H9 (cell line): ENCODE measurements at regions not wholly inside any gene's neighbourhood (a gene's known extent, or its start where the extent isn't known, plus 50 kb on each side); places are given as distances from the start of the nearest gene placed in this dataset.

Source experiments
- DNase-seq: peaks from one replicate; pipeline ENCODE4 v3.0.0-alpha.2; 2017
- H2AFZ ChIP-seq: one replicate; pipeline ENCODE4 v1.6.1; 2013; ENCODE audit warnings: mild to moderate bottlenecking, low read length, control low read depth, moderate library complexity
- H2AK5ac ChIP-seq: 2 replicates; pipeline ENCODE4 v1.6.1; 2013; ENCODE audit warnings: low read length, control low read depth, mixed read lengths; ENCODE audit not compliant: insufficient read length
- H2BK120ac ChIP-seq: one replicate; pipeline ENCODE4 v1.6.1; 2013; ENCODE audit warnings: low read depth, mild to moderate bottlenecking, low read length, control low read depth, inconsistent platforms; ENCODE audit not compliant: poor library complexity, severe bottlenecking
- H2BK12ac ChIP-seq: 2 replicates; pipeline ENCODE4 v1.6.1; 2013; ENCODE audit warnings: low read length, control low read depth, mixed read lengths, low read depth; ENCODE audit not compliant: insufficient read length
- H2BK15ac ChIP-seq: 2 replicates; pipeline ENCODE4 v1.6.1; 2013; ENCODE audit warnings: low read depth, low read length, control low read depth
- H2BK20ac ChIP-seq: one replicate; pipeline ENCODE4 v1.6.1; 2013; ENCODE audit warnings: low read depth, mild to moderate bottlenecking, low read length, control low read depth, inconsistent platforms; ENCODE audit not compliant: poor library complexity, severe bottlenecking
- H2BK5ac ChIP-seq: 2 replicates; pipeline ENCODE4 v1.6.1; 2013; ENCODE audit warnings: low read length, control low read depth, mixed read lengths; ENCODE audit not compliant: insufficient read length
- H3K14ac ChIP-seq: 2 replicates; pipeline ENCODE4 v1.6.1; 2013; ENCODE audit warnings: low read length, control low read depth; ENCODE audit not compliant: insufficient read depth
- H3K18ac ChIP-seq: 2 replicates; pipeline ENCODE4 v1.6.1; 2013; ENCODE audit warnings: low read depth, mild to moderate bottlenecking, mixed read lengths, low read length, control low read depth; ENCODE audit not compliant: insufficient read length
- H3K23ac ChIP-seq: 2 replicates; pipeline ENCODE4 v1.6.1; 2013; ENCODE audit warnings: low read length, control low read depth, mixed read lengths, low read depth; ENCODE audit not compliant: insufficient read length
- H3K23me2 ChIP-seq: 2 replicates; pipeline ENCODE4 v1.6.1; 2013; ENCODE audit warnings: low read depth, mild to moderate bottlenecking, mixed read lengths, low read length, control low read depth; ENCODE audit not compliant: insufficient read length, poor library complexity, severe bottlenecking
- H3K27ac ChIP-seq: 2 replicates; pipeline ENCODE4 v1.5.1; 2013; ENCODE audit warnings: low read length, control low read depth, mixed read lengths, low read depth; ENCODE audit not compliant: insufficient read length
- H3K27me3 ChIP-seq: 2 replicates; pipeline ENCODE4 v1.6.1; 2013; ENCODE audit warnings: low read length, control low read depth, inconsistent platforms; ENCODE audit not compliant: insufficient read depth
- H3K4ac ChIP-seq: 2 replicates; pipeline ENCODE4 v1.6.1; 2013; ENCODE audit warnings: low read depth, mild to moderate bottlenecking, control low read depth, inconsistent platforms, low read length, moderate library complexity
- H3K4me1 ChIP-seq: 2 replicates; pipeline ENCODE4 v1.6.1; 2013; ENCODE audit warnings: low read length, control low read depth, inconsistent platforms; ENCODE audit not compliant: insufficient read depth
- H3K4me2 ChIP-seq: 2 replicates; pipeline ENCODE4 v1.6.1; 2013; ENCODE audit warnings: low read length, control low read depth, mixed read lengths; ENCODE audit not compliant: insufficient read length, insufficient read depth
- H3K56ac ChIP-seq: 2 replicates; pipeline ENCODE4 v1.6.1; 2013; ENCODE audit warnings: low read depth, mild to moderate bottlenecking, mixed read lengths, low read length, control low read depth; ENCODE audit not compliant: insufficient read length
- H3K79me1 ChIP-seq: 2 replicates; pipeline ENCODE4 v1.6.1; 2013; ENCODE audit warnings: low read depth, mild to moderate bottlenecking, moderate library complexity, low read length, control low read depth, inconsistent platforms; ENCODE audit not compliant: insufficient read depth, poor library complexity, severe bottlenecking
- H3K79me2 ChIP-seq: 2 replicates; pipeline ENCODE4 v1.6.1; 2013; ENCODE audit warnings: low read length, control low read depth, inconsistent platforms; ENCODE audit not compliant: insufficient read depth
- H3K9ac ChIP-seq: 2 replicates; pipeline ENCODE4 v1.6.1; 2013; ENCODE audit warnings: low read length, control low read depth, mixed read lengths; ENCODE audit not compliant: insufficient read length; ENCODE audit errors: extremely low read depth
- H3K9me3 ChIP-seq: one replicate; pipeline ENCODE4 v1.6.1; 2013; ENCODE audit warnings: low read depth, low read length, inconsistent platforms; ENCODE audit not compliant: control insufficient read depth
- H3T11ph ChIP-seq: one replicate; pipeline ENCODE4 v1.6.1; 2013; ENCODE audit warnings: mild to moderate bottlenecking, low read length, control low read depth, inconsistent platforms
- H4K20me1 ChIP-seq: one replicate; pipeline ENCODE4 v1.6.1; 2013; ENCODE audit not compliant: control insufficient read depth, insufficient read length, insufficient read depth
- H4K5ac ChIP-seq: 2 replicates; pipeline ENCODE4 v1.6.1; 2013; ENCODE audit warnings: low read depth, mild to moderate bottlenecking, mixed read lengths, low read length, control low read depth; ENCODE audit not compliant: insufficient read length
- H4K8ac ChIP-seq: replicated peaks from 2 replicates; pipeline ENCODE4 v1.6.1; 2013; ENCODE audit warnings: low read length, control low read depth, mixed read lengths, low read depth; ENCODE audit not compliant: insufficient read length
- H4K91ac ChIP-seq: 2 replicates; pipeline ENCODE4 v1.6.1; 2013; ENCODE audit warnings: low read depth, mild to moderate bottlenecking, moderate library complexity, mixed read lengths, low read length, control low read depth; ENCODE audit not compliant: insufficient read length
- H3K27ac Mint-ChIP-seq, 3 experiments: 2 replicates in 2 of 3; 3 replicates in 1 of 3; pipeline ENCODE4 v1.8.0; 2020 to 2021; ENCODE audit warnings: mixed read lengths in 3 of 3, mild to moderate bottlenecking in 1 of 3, moderate library complexity in 1 of 3
- H3K27me3 Mint-ChIP-seq: 2 replicates; pipeline ENCODE4 v1.8.0; 2021; ENCODE audit warnings: low read depth, mild to moderate bottlenecking, moderate library complexity, mixed read lengths
- H3K36me3 Mint-ChIP-seq, 3 experiments: 2 replicates in 2 of 3; 3 replicates in 1 of 3; pipeline ENCODE4 v1.8.0; 2020 to 2021; ENCODE audit warnings: low read depth in 3 of 3, mixed read lengths in 3 of 3; ENCODE audit not compliant: insufficient read depth in 1 of 3
- H3K4me1 Mint-ChIP-seq, 2 experiments: 2 replicates each; pipeline ENCODE4 v1.8.0; 2020; ENCODE audit warnings: mixed read lengths in 2 of 2
- H3K4me3 Mint-ChIP-seq, 2 experiments: 2 replicates in 1 of 2; 3 replicates in 1 of 2; pipeline ENCODE4 v1.8.0; 2020 to 2021; ENCODE audit warnings: mild to moderate bottlenecking in 2 of 2, mixed read lengths in 2 of 2, moderate library complexity in 1 of 2
- H3K9me3 Mint-ChIP-seq, 2 experiments: 2 replicates in 1 of 2; 3 replicates in 1 of 2; pipeline ENCODE4 v1.8.0; 2020; ENCODE audit warnings: mild to moderate bottlenecking in 2 of 2, mixed read lengths in 2 of 2, moderate library complexity in 1 of 2
- WGBS: extraction: QIAGEN DNeasy Blood & Tissue Kit; methylation state at CpG from one replicate; pipeline ENCODE4 v1.1.7; 2013; ENCODE audit warnings: missing lambda C conversion rate, low lambda C conversion rate, mixed read lengths; ENCODE audit not compliant: insufficient read length; ENCODE audit errors: extremely low coverage; 5-methylcytosine and 5-hydroxymethylcytosine counted together
- TF ChIP-seq, protein P1 (sequence below): fragments of 200-600 bp; sonication (generic); conservative IDR thresholded peaks from 3 replicates; pipeline ENCODE4 v1.8.0; 2021; ENCODE audit warnings: antibody characterized with exemption, mild to moderate bottlenecking

DNA sequence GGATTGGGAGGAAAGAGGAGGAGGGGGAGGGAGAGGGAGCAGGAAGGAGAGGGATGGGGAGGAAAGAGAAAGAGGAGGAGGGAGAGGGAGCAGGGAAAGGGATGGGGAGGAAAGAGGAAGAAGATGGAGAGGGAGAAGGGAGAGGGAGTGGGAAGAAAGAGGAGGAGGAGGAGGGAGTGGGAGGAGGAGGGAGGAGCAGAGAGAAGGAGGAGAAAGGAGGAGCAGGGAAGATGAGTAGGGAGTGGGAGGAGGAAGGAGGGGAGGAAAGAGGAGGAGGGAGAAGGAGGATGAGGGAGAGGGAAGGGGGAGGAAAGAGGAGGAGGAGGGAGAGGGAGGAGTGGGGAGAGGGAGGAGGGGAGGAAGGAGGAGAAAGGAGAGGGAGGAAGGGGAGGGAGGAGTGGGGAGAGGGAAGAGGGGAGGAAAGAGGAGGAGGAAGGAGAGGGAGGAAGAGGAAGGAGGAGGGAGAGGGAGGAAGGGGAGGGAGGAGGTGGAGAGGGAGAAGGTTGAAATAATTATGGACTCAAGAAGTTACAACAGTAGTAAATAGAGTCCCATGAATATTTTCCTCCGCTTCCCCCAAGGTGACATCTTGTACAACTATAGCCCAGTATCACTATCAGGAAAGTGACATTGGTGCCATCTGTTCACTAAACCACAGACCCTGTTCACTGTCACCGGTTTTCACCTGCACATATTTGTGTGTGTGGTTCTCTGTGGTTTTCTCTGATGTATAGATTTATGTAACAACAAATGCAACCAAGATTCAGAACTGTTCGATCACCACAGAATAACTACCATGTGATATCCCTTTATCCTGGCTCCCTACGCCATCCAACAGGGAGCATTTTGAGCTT lies 325.3 kb upstream of the EEF2KMT start:
- Histone ChIP-seq H3K4me1 (no peaks in the 10 kb centered on the region), H2BK5ac (no peak overlapping the region), H3K79me1 (no peaks in the 10 kb centered on the region), H3T11ph (no peak overlapping the region), H4K5ac (peak overlapping the region; percentile 66), H2AK5ac (no peak overlapping the region), H3K9ac (no peak overlapping the region), H2BK120ac (no peak overlapping the region), H2BK12ac (no peak overlapping the region), H3K14ac (no peak overlapping the region; the same call in 1 of the 2 replicates), H2BK20ac (no peak overlapping the region), H3K23ac (no peak overlapping the region), H3K4ac (no peak overlapping the region), H3K27ac (no peak overlapping the region), H2AFZ (no peak overlapping the region), H3K4me2 (no peak overlapping the region), H4K91ac (peak overlapping the region; percentile 30), H3K23me2 (no peaks in the 10 kb centered on the region), H2BK15ac (no peak overlapping the region), H4K20me1 (no peaks in the 10 kb centered on the region), H4K8ac (no peak overlapping the region), H3K27me3 (no peaks in the 10 kb centered on the region), H3K56ac (no peak overlapping the region), H3K9me3 (no peaks in the 10 kb centered on the region), H3K79me2 (no peaks in the 10 kb centered on the region), H3K18ac (peak overlapping the region; percentile 37)
- no peaks in the 10 kb centered on the region for H3K36me3 Mint-ChIP-seq
- TF ChIP-seq, protein P1, sequence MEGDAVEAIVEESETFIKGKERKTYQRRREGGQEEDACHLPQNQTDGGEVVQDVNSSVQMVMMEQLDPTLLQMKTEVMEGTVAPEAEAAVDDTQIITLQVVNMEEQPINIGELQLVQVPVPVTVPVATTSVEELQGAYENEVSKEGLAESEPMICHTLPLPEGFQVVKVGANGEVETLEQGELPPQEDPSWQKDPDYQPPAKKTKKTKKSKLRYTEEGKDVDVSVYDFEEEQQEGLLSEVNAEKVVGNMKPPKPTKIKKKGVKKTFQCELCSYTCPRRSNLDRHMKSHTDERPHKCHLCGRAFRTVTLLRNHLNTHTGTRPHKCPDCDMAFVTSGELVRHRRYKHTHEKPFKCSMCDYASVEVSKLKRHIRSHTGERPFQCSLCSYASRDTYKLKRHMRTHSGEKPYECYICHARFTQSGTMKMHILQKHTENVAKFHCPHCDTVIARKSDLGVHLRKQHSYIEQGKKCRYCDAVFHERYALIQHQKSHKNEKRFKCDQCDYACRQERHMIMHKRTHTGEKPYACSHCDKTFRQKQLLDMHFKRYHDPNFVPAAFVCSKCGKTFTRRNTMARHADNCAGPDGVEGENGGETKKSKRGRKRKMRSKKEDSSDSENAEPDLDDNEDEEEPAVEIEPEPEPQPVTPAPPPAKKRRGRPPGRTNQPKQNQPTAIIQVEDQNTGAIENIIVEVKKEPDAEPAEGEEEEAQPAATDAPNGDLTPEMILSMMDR: no peak
- WGBS: no CpG with 5 or more reads among the region's 4 CpGs
- peaks cover 8 to 11% of the 10 kb centered on the region in 2 experiments; a peak in 2 of 4 replicates for H3K4me1 Mint-ChIP-seq
- DNase-seq: no peak
- no peaks in the 10 kb centered on the region; the same call in none of the 2 replicates for H3K27me3 Mint-ChIP-seq
- H3K27ac Mint-ChIP-seq: no peak overlapping the region
- H3K9me3 Mint-ChIP-seq: no peaks in the 10 kb centered on the region
- H3K4me3 Mint-ChIP-seq: no peak overlapping the region
